ENCODE measurements at regions not wholly inside any gene's neighbourhood (a gene's known extent, or its start where the extent isn't known, plus 50 kb on each side); places are given as distances from the start of the nearest gene placed in this dataset.
"Not testable (repeated sequence)": the region's sequence is repeated elsewhere in the genome, so short reads cannot be mapped to it uniquely, and the experiment has no call there.

- DNase-seq = no peak
Measured at GRCh38 chr6:10343320-10343719, 71.6 kb downstream of the TFAP2A start.

GRCh38 chr6:10341605-10342004 lies 73.3 kb downstream of the TFAP2A start:
- no peak for DNase-seq

DNA sequence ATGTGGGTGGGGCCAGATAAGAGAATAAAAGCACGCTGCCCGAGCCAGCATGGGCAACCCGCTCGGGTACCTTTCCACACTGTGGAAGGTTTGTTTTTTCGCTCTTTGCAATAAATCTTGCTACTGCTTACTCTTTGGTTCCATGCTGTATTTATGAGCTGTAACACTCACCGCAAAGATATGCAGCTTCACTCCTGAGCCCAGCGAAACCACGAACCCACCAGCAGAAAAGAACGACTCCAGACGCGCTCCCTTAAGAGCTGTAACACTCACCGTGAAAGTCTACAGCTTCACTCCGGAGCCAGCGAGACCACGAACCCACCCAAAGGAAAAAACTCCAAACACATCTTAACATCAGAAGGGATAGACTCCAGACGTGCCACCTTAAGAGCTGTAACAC lies 76.7 kb downstream of the TFAP2A start:
- DNase-seq = no peak

GRCh38 chr6:10337376-10337775 lies 77.5 kb downstream of the TFAP2A start:
- DNase-seq = not testable (repeated sequence)

GRCh38 chr6:10332111-10332510 lies 82.8 kb downstream of the TFAP2A start:
- no peak for DNase-seq

- no peak for DNase-seq
Measured at GRCh38 chr6:10331334-10331968, 83.4 kb downstream of the TFAP2A start.

DNA sequence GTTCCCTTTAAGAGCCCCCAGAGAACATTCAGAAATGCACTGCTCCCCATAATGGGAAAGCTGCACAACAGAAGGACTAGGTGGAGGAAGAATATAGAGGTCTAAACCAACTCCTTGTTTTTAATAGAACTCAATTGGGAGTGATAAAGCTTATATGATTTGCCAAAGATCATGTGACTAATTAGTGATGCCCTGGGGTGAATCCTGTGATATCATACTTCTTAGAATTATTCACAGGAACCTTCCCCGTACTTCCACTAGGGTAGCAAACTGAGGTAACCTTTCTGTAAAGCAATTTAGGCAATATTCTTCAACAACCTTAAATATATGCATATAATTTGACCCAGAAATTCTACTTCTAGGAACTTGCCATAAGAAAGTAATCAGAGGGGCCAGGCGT lies 84.4 kb downstream of the TFAP2A start:
- DNase-seq = no peak

DNA sequence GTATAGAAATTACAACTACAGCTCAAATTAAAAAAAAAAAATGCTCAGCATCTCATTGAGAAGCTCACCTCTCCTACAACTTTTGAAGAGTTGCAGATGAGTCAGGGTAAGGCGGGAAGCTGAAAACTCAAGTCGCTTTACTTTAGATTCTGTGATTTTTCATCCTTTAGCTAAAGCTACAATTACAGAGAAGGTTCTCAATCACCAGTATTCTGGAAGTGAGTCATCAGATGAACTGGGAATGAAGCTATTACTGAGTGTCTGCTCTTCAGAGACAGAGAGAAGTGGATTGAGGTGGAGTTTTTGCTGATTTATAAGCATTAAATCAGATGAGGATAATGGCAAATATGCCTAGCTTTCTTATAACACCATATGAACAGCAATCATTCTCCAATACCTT lies 91.9 kb downstream of the TFAP2A start:
- DNase-seq = no peak

DNA sequence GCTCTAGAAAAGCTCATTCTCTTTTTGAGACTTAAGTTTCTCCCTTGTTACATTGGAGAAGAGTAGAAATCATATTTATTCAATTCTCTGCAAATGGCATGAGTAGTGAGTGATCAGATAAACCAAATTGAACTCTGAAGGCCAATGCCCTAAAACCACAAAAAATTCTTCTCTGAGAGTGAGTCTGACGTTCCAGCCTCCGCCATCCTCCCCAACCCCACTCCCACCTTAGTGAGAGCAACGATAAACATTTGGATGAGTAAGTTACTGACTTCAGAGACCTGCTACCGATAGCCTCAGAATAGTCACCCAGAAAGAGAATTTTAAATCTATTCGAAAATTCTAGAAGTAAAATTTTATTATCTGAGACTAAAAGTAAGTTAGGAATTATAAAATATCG lies 94.6 kb downstream of the TFAP2A start:
- DNase-seq = no peak

- no peak for DNase-seq
Measured at GRCh38 chr6:10316373-10316721, 98.5 kb downstream of the TFAP2A start.

- no peak for DNase-seq
Measured at GRCh38 chr6:10315658-10316372, 99.1 kb downstream of the TFAP2A start.

DNA sequence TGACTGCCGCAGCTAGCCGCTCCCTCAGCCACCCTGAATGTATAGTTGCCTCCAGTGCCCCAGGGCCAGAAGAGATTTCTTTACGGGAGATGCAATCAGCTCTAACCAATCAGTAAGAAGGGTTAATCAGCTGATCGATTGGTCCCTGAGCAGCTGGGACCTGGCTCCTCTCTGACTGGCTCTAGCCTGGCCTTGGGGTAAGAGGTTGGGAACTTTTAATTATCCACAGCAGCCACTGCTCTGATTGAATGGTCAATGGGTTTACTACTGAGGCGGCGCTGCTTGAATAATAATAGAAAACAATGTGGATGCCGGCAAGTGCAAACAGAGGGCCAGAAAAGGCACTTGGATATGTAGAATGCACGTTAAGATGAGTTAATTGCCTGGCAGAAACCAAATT lies 99.8 kb downstream of the TFAP2A start:
- no peak for DNase-seq

DNA sequence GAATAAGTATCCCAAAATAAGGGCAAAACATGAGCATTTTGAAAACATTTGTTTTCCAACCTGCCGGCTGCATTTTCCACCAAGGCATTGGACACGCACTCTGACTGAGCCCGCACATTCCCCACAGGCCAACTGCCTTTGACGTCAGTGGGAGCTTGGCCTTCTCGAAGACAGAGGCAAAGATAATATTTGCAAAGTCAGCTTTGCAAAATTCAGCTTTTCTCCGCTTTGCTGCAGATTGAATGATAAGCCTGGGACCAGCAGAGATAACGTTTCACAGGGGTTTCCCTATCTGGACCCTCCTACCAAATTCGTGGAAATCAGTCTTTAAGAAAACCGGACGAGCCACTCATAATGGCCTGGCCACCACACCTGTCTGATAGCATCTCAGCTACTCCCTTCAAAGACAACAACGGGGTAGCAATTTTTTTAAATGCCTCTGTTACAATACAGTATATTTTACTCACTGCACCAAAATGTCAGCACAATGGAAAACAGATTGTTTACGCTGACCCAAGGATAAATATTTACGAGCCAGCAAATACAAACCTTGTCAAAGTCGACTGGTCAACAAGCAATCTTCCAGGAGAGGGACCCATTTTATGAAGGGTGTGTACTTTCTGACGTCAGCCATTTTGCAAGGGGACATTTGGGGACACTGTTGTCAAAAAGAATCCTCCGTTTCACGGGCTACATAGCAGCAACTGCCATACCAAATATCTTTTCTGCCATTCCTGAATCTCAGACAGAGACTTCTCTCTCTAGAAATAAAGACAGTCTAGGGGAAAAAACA lies 100.5 kb downstream of the TFAP2A start:
- DNase-seq = no peak

GRCh38 chr6:10313799-10314162 lies 101.1 kb downstream of the TFAP2A start:
- DNase-seq = no peak

GRCh38 chr6:10312445-10312844 lies 102.4 kb downstream of the TFAP2A start:
- no peak for DNase-seq

DNA sequence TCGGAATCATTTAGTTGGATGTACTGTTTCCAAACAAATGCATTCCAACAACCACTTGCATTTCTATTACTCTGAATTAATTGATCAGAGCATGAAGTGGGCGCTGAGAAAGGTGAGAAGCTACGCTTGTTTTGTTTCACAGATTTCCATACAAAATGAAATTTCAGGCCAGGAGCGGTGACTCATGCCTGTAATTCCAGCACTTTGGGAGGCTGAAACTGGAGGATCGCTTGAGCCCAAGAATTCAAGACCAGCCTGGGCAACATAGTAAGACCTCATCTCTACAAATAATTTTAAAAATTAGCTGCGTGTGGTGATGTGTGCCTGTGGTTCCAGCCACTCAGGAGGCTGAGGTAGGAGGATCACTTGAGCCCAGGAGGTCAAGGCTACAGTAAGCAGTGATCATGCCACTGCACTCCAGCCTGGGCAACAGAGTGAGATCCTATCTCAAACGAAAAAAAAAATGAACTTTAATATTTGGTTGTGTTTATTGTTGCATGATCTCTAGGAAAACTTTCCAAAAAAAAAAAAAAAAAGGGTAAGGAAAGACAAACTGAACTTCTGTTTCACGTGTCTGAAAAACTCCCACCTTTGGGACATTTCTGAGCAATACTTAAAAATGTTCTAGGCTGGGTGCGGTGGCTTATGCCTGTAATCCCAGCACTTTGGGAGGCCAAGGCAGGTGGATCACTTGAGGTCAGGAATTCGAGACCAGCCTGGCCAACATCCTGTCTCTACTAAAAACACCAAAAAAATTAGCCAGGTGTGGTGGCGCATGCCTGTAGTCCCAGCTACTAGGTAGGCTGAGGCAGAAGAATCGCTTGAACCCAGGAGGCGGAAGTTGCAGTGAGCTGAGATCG lies 103.1 kb downstream of the TFAP2A start:
- DNase-seq = not testable (repeated sequence)

- no peak for DNase-seq
Measured at GRCh38 chr6:10310826-10311225, 104.0 kb downstream of the TFAP2A start.

DNA sequence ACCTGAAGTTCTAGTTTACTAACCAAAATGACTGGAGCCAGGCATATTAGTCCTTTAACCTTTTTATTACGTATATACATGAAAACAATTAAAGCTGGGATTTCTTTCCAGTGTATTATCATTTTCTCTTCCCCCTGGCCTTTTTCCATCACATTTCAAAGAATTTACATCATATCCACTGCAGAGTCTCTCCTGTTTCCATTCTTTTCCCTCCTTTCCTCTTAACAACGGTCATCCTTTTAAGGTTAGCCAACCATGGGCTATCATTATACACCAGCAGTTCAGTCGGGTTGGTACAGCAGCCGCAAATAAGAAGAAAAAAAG lies 104.6 kb downstream of the TFAP2A start:
- no peak for DNase-seq

- no peak for DNase-seq
Measured at GRCh38 chr6:10309457-10310329, 105.2 kb downstream of the TFAP2A start.

- no peak for DNase-seq
Measured at GRCh38 chr6:10307476-10307875, 107.4 kb downstream of the TFAP2A start.

GRCh38 chr6:10307028-10307427 lies 107.8 kb downstream of the TFAP2A start:
- DNase-seq = no peak

DNA sequence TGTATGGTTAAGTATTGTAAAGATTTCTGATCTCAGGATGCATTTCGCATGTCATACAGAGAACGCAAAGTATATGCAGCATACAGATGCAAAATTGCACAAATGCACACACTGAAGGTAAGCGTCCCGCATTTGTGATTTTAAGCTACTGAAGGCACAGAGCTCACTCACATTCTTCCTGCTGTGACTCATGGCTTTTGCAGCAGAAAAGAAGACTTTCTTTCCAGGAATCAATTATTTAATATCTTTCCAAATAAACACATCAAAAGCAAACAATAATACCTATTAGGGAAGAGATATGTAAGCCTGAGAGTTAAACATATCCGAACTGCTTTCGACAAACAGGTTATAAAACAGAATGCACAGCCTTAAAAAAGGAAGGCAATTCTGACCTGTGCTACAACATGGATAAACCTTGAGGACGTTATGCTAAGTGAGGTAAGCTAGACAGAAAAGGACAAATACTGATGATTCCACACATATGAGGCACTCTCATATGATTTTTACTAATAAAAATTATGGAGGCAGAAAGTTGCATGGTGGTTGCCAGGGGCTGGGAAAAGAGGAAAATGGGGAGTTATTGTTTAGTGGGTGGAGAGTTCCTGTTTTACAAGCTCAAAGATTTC lies 109.0 kb downstream of the TFAP2A start:
- no peak for DNase-seq
